Skeletal muscle cell (primary cell): ENCODE measurements at regions not wholly inside any gene's neighbourhood (a gene's known extent, or its start where the extent isn't known, plus 50 kb on each side); places are given as distances from the start of the nearest gene placed in this dataset.
"Not testable (repeated sequence)": the region's sequence is repeated elsewhere in the genome, so short reads cannot be mapped to it uniquely, and the experiment has no call there.

Experiments
- DNase-seq: peaks from one replicate; pipeline ENCODE4 v3.0.0-alpha.2; 2010; ENCODE audit warnings: low read depth
- H3K4me3 ChIP-seq: 2 replicates; pipeline ENCODE4 v1.5.1; 2011; ENCODE audit warnings: low read depth, mild to moderate bottlenecking, control low read depth, low read length, moderate library complexity

DNA sequence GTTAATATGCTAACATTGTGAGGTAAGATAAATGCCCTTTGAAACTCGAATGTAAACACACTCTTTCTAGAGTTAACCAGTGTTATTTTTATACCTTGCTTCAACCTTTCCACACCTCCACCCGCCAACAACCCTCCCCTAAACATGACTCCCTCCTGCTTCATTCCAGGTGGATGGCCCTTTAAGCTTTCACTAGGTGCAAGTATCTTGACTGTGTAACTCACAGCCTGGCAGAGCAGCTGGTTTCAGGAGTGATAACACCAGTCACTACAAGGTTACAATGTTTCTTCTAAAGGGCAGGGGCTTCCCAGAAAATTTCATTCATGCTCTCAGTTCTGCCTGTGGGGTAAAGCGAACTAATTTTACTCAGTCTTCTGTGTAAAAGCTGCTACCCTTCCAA is 318.1 kb upstream of the FRG1 start:
- not testable (repeated sequence) for H3K4me3 ChIP-seq, DNase-seq

DNA sequence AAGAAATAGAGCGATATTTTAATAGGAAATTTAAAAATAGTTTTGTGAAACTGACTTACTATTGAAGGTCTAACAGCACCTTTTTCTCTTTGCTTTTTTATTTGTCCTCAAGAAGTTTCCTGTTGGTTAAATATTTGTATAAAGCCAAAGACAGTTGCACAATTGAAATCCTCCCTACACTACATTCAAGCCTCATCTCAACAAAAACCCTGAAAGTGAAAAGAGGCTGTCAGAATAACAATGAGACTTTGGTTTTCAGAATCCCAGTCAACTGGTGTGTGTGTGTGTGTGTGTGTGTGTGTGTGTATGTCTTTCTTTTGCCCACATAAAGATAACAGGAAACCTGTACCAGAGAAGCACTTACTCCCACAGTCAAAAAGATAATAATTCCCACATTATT is 313.6 kb upstream of the FRG1 start:
- H3K4me3 ChIP-seq, DNase-seq: not testable (repeated sequence)

DNA sequence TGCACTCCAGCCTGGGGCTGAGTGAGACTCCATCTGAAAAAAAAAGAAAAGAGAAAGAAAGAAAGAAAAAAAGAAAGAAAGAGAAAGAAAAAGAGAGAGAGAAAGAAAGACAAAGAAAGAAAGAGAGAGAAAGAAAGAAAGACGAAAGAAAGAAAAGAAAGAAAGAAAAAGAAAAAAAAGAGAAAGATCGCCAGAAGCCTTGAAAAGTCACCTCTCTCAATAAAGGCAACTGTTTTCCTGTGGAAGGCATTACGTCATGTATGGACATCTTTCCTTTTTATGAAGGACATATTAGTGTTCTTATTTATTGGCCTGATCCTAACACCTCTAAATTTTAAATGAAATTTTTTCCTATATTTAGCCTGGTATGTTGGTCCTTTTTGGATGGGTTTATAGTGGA is 310.9 kb upstream of the FRG1 start:
- not testable (repeated sequence) for H3K4me3 ChIP-seq, DNase-seq

DNA sequence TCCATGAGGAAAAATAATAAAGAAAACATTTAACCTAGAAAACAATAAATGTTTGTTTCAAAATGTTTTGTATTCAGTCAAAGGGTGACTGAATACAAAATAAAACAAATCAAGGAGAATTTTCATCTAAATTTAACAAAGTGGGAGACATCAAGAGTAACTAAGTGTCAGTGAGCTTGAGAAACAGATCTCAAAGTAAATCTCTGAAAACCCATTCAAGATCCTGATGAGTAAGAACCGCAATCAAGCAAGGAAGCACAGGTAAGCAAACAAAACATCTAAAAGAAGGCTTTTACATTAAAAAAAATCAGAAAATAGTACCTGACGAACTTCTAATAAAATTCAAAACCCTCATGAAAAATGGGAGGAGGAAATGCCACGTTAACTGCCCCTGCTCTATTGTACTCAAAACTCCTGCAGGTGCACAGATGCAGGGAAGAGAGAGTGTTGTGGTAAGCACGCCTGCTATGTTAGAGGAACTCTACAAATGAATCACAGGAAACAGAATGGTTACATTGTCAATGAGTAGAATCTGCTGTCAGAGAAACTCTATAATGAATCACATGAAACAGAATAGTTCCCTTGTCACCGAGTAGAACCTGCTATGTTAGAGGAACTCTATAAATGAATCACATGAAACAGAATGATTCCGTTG is 309.6 kb upstream of the FRG1 start:
- not testable (repeated sequence) for H3K4me3 ChIP-seq, DNase-seq

DNA sequence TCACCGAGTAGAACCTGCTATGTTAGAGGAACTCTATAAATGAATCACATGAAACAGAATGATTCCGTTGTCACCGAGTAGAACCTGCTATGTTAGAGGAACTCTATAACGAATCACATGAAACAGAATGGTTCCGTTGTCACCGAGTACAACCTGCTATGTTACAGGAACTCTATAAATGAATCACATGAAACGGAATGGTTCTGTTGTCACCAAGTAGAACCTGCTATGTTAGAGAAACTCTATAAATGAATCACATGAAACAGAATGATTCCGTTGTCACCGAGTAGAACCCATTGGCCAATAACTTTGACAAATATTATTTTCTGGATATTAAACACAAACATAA is 309.1 kb upstream of the FRG1 start:
- DNase-seq, H3K4me3 ChIP-seq: not testable (repeated sequence)

DNA sequence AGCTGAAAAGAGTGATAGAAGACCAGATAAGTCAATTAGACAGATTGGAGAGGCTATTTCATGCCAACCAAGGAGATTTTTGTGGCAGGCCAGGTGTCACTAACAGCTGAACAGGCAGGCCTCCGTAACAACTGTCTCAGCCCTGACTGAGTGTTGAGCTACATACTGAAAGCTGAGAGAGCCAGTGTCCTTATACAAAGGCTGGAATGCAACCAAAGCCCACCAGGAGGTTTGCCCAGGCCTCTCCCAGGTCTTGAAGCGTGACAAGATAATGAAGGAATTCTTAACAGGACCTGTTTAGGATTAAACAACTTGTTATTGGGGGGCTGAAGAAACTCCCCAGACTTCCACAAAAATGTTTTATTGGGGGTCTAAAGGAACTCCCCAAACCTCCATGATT is 290.2 kb upstream of the FRG1 start:
- not testable (repeated sequence) for H3K4me3 ChIP-seq, DNase-seq

DNA sequence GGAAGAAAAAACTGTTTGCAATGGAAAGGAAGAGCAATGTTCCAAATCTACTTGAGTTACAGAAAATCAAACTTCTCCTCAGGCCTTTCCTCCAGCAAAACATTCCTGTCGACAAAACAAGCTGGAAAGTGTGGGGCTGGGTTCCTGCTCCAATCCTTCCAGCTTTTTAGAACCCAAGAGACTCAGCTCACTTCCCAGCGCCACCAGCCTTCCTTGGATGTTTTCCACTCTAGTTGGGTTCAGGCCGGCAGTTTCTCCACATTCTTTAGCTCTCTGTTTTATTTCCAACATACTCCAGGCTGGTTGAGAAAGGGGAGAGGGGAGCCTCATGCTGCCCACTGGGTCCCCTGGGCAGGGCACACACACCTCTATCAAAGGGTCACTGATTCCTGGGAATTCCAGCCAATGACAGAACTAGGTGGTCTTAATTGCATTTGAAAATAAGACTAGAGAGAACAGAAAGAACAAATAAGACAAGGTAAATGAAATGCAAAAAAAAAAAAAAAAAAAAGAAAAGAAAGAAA is 287.5 kb upstream of the FRG1 start:
- DNase-seq, H3K4me3 ChIP-seq: not testable (repeated sequence)

DNA sequence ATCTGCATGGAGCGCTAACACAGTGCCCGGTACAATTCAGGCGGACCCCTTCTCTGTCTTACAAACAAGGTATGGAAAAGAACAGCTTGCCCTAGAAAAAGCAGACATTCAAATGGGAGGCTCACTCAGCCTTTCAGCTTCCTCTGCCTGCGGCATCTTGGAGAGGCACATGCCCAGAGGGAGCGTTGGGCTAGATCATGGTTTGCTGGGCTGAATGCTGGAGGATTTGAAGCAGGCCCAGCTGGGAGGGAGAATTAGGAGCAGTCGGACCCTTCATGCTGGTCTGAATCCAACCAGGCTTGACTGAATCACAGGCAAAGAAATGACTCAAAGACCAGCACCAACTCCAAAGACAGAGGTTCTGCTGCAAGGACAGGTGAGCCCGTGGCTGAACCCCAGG is 286.7 kb upstream of the FRG1 start:
- not testable (repeated sequence) for DNase-seq, H3K4me3 ChIP-seq

DNA sequence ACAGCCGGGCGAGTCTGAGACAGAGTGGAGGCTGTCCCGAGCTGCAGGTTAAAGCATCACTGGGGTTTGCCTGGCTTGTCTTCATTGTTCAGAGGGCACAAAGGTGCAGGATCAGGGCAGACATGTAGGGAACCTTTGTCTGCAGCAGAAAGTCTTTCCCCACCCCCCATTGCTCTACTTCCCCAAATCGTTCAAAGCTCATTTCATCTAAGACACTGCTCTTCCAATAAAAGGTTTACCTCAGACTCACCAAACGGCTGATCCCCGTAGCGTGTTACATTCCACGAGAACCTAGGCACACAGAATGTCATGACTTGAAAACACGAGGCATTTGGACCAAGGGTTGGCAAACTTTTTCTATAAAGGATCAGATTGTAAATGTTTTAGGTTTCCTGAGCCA is 286.3 kb upstream of the FRG1 start:
- H3K4me3 ChIP-seq, DNase-seq: not testable (repeated sequence)

DNA sequence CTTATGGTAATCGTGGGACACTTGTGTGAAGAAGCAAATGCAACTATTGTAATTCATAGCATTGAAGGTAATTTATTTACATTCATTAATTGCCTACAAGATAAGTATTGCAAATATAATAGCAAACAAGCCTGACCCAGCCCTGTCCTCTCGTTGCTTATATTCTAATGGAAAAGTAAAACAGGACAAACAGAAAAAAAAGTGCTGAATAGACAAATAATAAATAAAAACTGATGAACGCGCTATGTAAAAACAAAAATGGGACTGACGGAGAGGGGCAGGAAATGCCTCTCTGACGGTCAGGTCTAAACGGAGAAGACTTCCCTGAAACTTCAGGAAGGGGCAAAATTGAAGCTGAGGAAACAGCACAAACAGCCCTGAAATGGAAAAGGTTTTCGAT is 284.9 kb upstream of the FRG1 start:
- not testable (repeated sequence) for H3K4me3 ChIP-seq, DNase-seq

DNA sequence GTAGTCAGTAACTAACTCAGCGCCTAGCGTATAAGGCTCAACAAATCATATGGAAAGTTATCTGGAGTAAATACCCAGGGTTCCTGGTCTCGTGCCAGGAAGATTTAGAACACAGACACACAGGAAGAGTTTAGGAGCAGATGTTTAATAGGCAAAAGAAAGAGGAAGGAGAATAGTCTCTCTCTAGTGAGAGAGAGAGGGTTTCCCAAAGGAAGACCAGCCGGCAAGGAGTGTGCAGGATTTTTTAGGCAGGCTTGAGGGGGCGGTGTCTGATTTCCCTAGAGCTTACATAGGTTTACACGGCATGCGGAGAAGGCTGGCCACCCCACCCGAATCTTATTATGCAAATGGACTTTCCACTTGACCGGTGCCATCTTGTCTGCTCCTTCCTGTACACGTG is 284.0 kb upstream of the FRG1 start:
- DNase-seq, result no peak
- H3K4me3 ChIP-seq, result no peak overlapping the region

DNA sequence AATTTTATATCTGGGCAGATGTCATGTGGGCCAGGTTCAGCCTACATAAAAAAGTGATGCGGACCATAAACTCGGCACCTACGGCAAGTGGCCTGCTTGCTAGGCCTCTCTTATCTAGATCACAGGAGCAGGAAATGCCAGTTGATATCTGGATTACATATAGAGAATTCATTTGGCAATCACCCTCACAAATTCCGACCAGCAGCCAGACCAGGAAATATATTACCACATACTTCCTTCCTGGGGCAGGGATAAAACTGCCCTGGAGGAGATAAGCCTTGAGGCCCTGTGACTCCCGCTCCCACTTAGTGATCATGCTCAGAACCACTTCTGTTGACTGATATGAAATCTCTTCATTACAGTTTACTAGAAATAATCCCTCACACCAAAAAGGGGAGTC is 282.4 kb upstream of the FRG1 start:
- DNase-seq, H3K4me3 ChIP-seq: not testable (repeated sequence)

DNA sequence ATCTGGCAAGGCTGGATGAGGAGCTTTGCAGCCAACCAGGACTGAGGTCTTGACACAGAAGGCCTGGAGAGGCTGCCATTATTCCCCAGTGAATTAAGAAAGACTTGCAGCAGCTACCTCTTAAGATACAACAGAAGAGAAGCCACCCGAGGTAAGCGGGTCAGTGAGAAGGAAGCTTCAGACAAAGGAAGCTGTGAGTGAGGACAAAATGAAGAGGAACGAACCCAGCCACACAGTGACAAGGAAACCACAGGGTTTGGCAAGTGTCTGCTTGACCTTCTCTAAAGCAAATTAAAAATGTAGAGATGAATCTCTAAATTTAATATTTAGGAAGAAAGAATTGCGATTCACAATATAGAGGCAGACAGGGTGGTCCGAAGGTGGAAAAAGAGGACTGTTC is 281.8 kb upstream of the FRG1 start:
- H3K4me3 ChIP-seq, DNase-seq: not testable (repeated sequence)

DNA sequence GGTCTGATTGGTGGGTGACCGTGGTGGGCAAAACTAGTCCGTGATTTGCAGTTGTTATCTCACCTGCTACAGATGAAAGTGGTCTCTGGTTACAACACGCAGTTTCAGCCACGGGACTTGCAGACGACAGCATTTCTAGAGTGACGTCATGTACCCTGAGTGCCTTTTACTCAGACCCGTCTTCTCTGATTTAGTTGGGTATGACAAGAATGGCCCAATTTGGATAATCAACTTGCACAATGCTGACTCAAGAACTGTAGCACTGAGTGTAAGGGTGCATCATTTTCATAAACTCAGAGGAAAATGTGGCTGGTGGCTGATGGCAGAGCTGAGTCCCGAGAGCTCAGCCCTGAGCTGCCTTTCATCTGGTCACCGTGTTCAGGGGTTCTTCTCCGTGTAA is 281.4 kb upstream of the FRG1 start:
- no peak overlapping the region for H3K4me3 ChIP-seq
- DNase-seq, result no peak

DNA sequence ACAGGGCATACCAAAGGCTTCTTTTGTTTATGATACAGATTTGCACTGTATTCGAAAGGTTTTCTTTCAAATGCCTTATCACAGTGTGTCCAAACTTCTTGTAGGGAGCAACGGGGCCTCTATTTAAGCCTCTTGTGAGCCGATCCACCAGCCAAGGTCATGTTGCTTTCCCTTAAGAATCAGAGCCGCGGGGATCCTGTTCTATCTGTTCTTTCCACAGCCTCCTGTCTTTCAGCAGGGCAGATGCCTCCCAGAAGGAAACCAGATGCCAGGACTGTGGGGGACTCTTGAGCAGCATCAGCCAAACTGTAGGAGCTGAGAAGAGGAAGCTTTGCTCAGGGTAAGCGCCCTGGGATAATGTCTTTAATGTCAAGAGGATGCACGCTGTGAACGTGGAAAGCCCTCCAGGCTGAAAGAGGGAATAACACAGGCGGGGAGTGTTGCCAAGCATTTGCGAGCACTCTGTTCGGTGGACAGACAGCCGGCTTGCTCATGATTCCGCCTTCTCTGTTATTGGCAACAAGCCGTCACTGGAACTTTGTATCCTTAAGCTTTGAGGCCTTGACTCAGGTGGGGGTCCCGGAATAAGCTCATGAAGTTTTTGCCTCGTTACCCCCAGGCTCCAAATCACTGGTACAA is 279.8 kb upstream of the FRG1 start:
- no peak overlapping the region for H3K4me3 ChIP-seq
- no peak for DNase-seq

DNA sequence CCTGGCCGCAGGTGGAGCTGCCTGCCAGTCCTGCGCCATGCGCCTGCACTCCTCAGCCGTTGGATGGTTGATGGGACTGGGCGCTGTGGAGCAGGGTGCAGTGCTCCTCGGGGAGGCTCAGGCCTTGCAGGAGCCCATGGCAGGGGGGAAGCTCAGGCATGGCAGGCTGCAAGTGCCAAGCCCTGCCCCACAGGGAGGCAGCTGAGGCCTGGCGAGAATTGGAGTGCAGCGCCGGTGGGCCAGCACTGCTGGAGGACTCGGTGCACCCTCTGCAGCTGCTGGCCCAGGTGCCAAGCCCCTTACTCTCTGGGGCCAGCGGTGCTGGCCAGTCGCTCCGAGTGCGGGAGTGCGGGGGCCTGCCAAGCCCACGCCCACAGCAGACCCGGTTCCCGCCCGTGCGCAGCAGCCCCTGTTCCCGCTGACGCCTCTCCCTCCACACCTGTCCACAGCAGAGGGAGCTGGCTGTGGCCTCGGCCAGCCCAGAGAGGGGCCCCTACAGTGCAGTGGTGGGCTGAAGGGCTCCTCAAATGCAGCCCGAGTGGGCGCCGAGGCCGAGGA is 275.9 kb upstream of the FRG1 start:
- no peak overlapping the region for H3K4me3 ChIP-seq
- no peak for DNase-seq

DNA sequence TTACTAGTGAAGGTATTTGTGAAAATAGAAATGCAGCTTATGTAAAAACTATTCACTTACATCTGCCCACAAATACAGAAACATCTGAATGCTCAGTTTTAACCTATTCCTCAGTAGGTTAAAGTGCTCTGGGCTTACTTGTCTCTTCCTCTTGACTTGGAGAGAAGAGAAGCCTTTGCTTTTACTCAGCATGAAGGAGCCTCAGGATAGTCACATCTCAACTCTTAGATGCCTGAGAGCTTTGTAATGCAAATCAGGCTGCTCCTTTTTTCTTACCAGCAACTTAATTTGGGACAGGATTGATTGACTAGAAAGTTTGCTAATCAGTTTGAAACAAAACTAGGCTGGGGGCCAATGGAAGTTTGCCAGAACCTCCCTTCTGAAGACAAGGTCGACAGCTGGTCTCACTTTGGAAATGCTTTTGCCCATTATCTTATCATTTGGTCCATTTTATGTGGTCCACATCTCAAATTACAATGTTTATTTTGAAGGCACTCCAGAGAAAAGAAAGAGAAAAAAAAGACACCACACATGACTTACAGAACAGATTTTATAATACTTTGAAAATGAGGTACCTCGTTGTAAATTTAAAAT is 274.9 kb upstream of the FRG1 start:
- not testable (repeated sequence) for H3K4me3 ChIP-seq, DNase-seq

DNA sequence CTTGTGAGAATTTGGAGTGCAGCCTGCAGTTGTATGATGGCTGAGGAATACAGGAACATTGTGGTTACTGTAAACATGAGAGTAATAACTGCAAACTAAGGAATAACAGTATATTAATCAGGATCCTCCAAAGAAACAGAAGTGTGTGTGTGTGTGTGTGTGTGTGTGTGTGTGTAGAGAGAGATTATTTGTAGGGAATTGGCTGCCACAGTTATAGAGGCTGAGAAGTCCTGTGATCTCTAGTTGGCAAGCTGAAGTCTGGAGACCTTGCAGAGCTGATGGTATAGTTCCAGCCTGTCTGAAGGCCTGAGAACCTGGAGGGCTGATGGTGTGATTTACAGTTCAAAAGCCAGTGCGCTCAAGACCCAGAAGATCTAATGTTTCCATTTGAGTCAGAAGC is 273.3 kb upstream of the FRG1 start:
- H3K4me3 ChIP-seq, DNase-seq: not testable (repeated sequence)

DNA sequence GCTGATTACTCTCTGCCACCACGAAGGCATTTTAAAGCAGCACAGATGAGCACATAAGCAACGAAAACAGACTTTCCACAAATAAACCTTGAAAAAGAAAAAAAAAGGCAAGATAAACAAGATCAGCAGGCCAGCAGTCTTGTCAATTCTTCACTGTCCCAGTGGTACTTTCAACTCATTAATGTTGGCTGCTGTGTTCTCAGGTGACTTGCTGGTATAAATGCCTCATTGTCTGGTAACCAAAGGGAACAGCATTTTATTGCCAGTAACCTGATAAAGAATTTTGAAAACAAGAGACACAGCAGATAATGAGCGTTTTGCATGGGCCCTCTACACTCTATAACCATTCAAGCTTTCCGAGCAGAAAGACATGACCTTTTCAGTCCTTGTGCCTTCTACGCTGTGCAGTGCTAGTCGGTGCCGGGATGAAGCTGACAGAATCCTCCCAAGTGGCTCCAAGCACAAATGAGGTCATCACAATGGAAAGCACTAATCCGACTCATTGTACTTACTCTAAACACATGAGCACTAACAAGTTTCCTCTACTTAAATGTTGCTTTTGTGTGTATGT is 242.9 kb upstream of the FRG1 start:
- H3K4me3 ChIP-seq, DNase-seq: not testable (repeated sequence)

DNA sequence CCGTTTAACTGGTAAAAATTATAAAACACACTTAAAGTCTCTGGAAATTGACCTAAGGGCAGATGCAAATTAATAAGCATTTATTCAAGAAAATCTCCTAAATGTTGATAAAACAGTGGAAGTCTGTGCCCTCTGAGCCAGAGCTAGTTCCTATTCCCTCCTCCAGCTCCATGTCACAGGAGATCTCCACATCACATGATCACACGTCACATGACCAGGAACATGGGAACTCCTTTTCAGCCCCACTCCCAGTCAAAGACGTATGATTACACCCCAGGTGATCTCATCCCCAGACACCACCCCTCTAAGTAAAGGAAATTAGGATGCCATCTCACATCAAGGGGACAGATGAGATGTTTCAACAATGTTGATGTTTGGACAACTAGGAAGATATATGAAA is 237.7 kb upstream of the FRG1 start:
- not testable (repeated sequence) for DNase-seq, H3K4me3 ChIP-seq
